ENCODE measurements at regions not wholly inside any gene's neighbourhood (a gene's known extent, or its start where the extent isn't known, plus 50 kb on each side); places are given as distances from the start of the nearest gene placed in this dataset.

GRCh38 chr7:118132764-118133163, 51.2 kb upstream of the LSM8 start:
- TF ChIP-seq CTCF (IDR thresholded peaks at IDR 0.05; ENCODE audit: low read depth, low read length, missing input control) (no peak), TAF1 (conservative IDR thresholded peaks at IDR 0.05) (no peak)

All from liver (tissue), 3 donors.